T-cell (primary cell): ENCODE measurements at regions not wholly inside any gene's neighbourhood (a gene's known extent, or its start where the extent isn't known, plus 50 kb on each side); places are given as distances from the start of the nearest gene placed in this dataset.

Experiments used
- ATAC-seq, 4 experiments: fragments of 200-7000 bp in 3 of 4; fragments of 150-1000 bp in 1 of 4; cut with Tn5 transposase; replicated peaks in 1 of 4; 1 replicate in 3 of 4; 2 replicates in 1 of 4; pipeline ENCODE4 v1.10.0; 2021; ENCODE audit warnings: moderate library complexity in 3 of 4, mild to moderate bottlenecking in 2 of 4, moderate number of reproducible peaks in 1 of 4
- CTCF ChIA-PET, 2 donors: fragments of 300-600 bp; sonication (Branson Sonifier 250); formaldehyde crosslinking; loops; one replicate each; lab custom pipeline; 2022; ENCODE audit warnings: antibody characterized with exemption in 2 of 2; lab: Charles Lee
- POLR2A ChIA-PET, 2 donors: fragments of 300-600 bp; sonication (Branson Sonifier 250); formaldehyde crosslinking; loops; one replicate each; lab custom pipeline; 2022; ENCODE audit warnings: antibody characterized with exemption in 2 of 2; lab: Charles Lee
- DNase-seq, 35 experiments: peaks; one replicate each; pipeline versions ENCODE4 v3.0.0 to v3.0.0-alpha.2; 2013 to 2023
- H3K27ac ChIP-seq: one replicate; pipeline ENCODE4 v1.5.1; 2013; ENCODE audit warnings: low read length
- H3K27me3 ChIP-seq, 2 experiments: replicated peaks in 1 of 2; 1 replicate in 1 of 2; 2 replicates in 1 of 2; pipeline versions ENCODE4 v1.6.1 to v1.7.0; 2013; ENCODE audit warnings: low read length in 1 of 2, mixed read lengths in 1 of 2; ENCODE audit not compliant: control insufficient read depth in 2 of 2, insufficient read depth in 2 of 2; ENCODE audit errors: extremely low read depth in 1 of 2
- H3K36me3 ChIP-seq, 2 donors: 1 replicate in 1 of 2; 2 replicates in 1 of 2; pipeline versions ENCODE4 v1.6.1 to v1.7.0; 2013; ENCODE audit warnings: low read length in 1 of 2; ENCODE audit not compliant: control insufficient read depth in 2 of 2, insufficient read depth in 1 of 2; ENCODE audit errors: extremely low read depth in 1 of 2
- H3K4me1 ChIP-seq, 2 experiments: 1 replicate in 1 of 2; 2 replicates in 1 of 2; pipeline versions ENCODE4 v1.6.1 to v1.7.0; 2013; ENCODE audit warnings: low read length in 2 of 2, mixed read lengths in 1 of 2; ENCODE audit not compliant: insufficient read depth in 2 of 2, control insufficient read depth in 1 of 2; ENCODE audit errors: extremely low read depth in 1 of 2
- H3K4me3 ChIP-seq, 2 donors: 1 replicate in 1 of 2; 2 replicates in 1 of 2; pipeline versions ENCODE4 v1.5.1 to v1.7.0; 2013; ENCODE audit warnings: mild to moderate bottlenecking in 2 of 2, low read length in 1 of 2, moderate library complexity in 1 of 2; ENCODE audit not compliant: control insufficient read depth in 1 of 2; ENCODE audit errors: extremely low read depth in 1 of 2
- H3K9me3 ChIP-seq: 2 replicates; pipeline ENCODE4 v1.7.0; 2013
- H3K27ac Mint-ChIP-seq, 2 donors: one replicate each; pipeline ENCODE4 v1.8.0; 2020 to 2021; ENCODE audit warnings: mild to moderate bottlenecking in 2 of 2, mixed read lengths in 2 of 2
- H3K27me3 Mint-ChIP-seq, 2 donors: one replicate each; pipeline ENCODE4 v1.8.0; 2021 to 2022; ENCODE audit warnings: mixed read lengths in 2 of 2
- H3K36me3 Mint-ChIP-seq: one replicate; pipeline ENCODE4 v1.8.0; 2021; ENCODE audit warnings: mixed read lengths
- H3K4me1 Mint-ChIP-seq, 3 donors: one replicate each; pipeline ENCODE4 v1.8.0; 2020 to 2022; ENCODE audit warnings: mixed read lengths in 3 of 3, mild to moderate bottlenecking in 1 of 3
- H3K4me3 Mint-ChIP-seq, 3 donors: one replicate each; pipeline ENCODE4 v1.8.0; 2020 to 2022; ENCODE audit warnings: mild to moderate bottlenecking in 3 of 3, mixed read lengths in 3 of 3, moderate library complexity in 3 of 3
- H3K9me3 Mint-ChIP-seq, 3 donors: one replicate each; pipeline ENCODE4 v1.8.0; 2020 to 2022; ENCODE audit warnings: mixed read lengths in 3 of 3
- WGBS: methylation state at CpG from one replicate; pipeline ENCODE4 v1.1.5; 2013; ENCODE audit warnings: missing lambda C conversion rate; ENCODE audit not compliant: insufficient coverage; 5-methylcytosine and 5-hydroxymethylcytosine counted together

GRCh38 chr18:2053490-2054089, 517.7 kb downstream of the METTL4 start:
- H3K27ac Mint-ChIP-seq = no peak overlapping the region
- WGBS = no CpG with 5 or more reads among the region's 3 CpGs
- peaks cover 0 to 15% (median 7%) of the 10 kb centered on the region in 3 donors for H3K4me1 Mint-ChIP-seq
- H3K4me3 Mint-ChIP-seq = no peak overlapping the region
- ChIA-PET CTCF (interaction anchor here in 1 of 2 donors (0.7 kb wide), 1 partner anchor 84 kb away, joined by 7 read pairs; no protein-coding TSS in a partner anchor), POLR2A (no interaction called here)
- Histone ChIP-seq H3K36me3 (no peaks in the 10 kb centered on the region), H3K4me1 (peaks cover 0 to 14% of the 10 kb centered on the region in 2 experiments), H3K27me3 (peaks cover 0 to 3% of the 10 kb centered on the region in 2 experiments), H3K9me3 (no peaks in the 10 kb centered on the region), H3K4me3 (no peak overlapping the region), H3K27ac (no peak overlapping the region)
- ATAC-seq (no peak), DNase-seq (no peak)
- peaks cover 5 to 7% of the 10 kb centered on the region in 2 donors for H3K27me3 Mint-ChIP-seq
- H3K36me3 Mint-ChIP-seq = no peaks in the 10 kb centered on the region
- H3K9me3 Mint-ChIP-seq = no peaks in the 10 kb centered on the region

DNA sequence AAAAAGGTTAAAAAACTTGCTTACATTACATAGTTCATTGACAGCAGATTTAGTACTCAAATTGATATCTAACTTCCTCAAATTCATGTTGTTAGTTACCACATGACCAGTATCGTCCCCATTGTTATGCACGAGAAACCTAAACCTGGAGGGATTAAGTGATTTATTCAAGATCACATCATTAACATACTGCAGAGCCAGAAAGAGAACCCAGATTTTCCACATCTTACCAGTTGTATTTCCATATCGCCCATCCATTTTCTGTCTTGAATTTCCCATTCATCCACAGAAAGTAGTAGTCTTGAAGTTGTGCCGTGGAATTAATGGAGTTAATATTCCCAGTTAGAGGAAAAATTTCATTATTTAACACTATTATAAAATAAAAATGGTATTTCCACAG, 512.0 kb downstream of the METTL4 start:
- no peaks in the 10 kb centered on the region for H3K36me3 ChIP-seq
- no peaks in the 10 kb centered on the region for H3K27me3 ChIP-seq
- peaks cover 0 to 5% of the 10 kb centered on the region in 2 experiments for H3K4me1 ChIP-seq
- no peak overlapping the region for H3K27ac ChIP-seq
- no peak for ATAC-seq
- no peak overlapping the region for H3K27ac Mint-ChIP-seq
- H3K9me3 ChIP-seq = no peaks in the 10 kb centered on the region
- WGBS = no CpG with 5 or more reads among the region's 4 CpGs
- peaks cover 6 to 7% of the 10 kb centered on the region in 2 donors for H3K27me3 Mint-ChIP-seq
- DNase-seq = no peak
- ChIA-PET CTCF (no interaction called here), POLR2A (no interaction called here)
- no peaks in the 10 kb centered on the region for H3K4me1 Mint-ChIP-seq
- H3K4me3 Mint-ChIP-seq = no peak overlapping the region
- no peaks in the 10 kb centered on the region for H3K36me3 Mint-ChIP-seq
- H3K9me3 Mint-ChIP-seq = peaks cover 0 to 13% (median 10%) of the 10 kb centered on the region in 3 donors
- H3K4me3 ChIP-seq = no peak overlapping the region

- H3K9me3 Mint-ChIP-seq = peaks cover 2 to 13% (median 10%) of the 10 kb centered on the region in 3 donors
- no peak for ATAC-seq
- Histone ChIP-seq H3K9me3 (no peaks in the 10 kb centered on the region), H3K27me3 (no peaks in the 10 kb centered on the region), H3K36me3 (no peaks in the 10 kb centered on the region), H3K27ac (no peak overlapping the region), H3K4me3 (no peak overlapping the region), H3K4me1 (peaks cover 0 to 5% of the 10 kb centered on the region in 2 experiments)
- no peak overlapping the region for H3K4me3 Mint-ChIP-seq
- H3K36me3 Mint-ChIP-seq = no peaks in the 10 kb centered on the region
- H3K27me3 Mint-ChIP-seq = peaks cover 6 to 7% of the 10 kb centered on the region in 2 donors
- WGBS = no CpG with 5 or more reads among the region's 1 CpG
- POLR2A ChIA-PET = no interaction called here
- no peak for DNase-seq
- H3K4me1 Mint-ChIP-seq = no peaks in the 10 kb centered on the region
- CTCF ChIA-PET = interaction anchor here in 1 of 2 donors (1.0 kb wide), 1 partner anchor 46 kb away, joined by 3 read pairs; no protein-coding TSS in a partner anchor
- no peak overlapping the region for H3K27ac Mint-ChIP-seq
Measured at GRCh38 chr18:2060086-2060485, 511.2 kb downstream of the METTL4 start.

- Mint-ChIP-seq H3K4me1 (no peaks in the 10 kb centered on the region), H3K36me3 (no peaks in the 10 kb centered on the region), H3K4me3 (no peak overlapping the region), H3K27me3 (peaks cover 0 to 10% of the 10 kb centered on the region in 2 donors), H3K9me3 (no peaks in the 10 kb centered on the region), H3K27ac (no peak overlapping the region)
- ChIA-PET CTCF (no interaction called here), POLR2A (no interaction called here)
- H3K4me3 ChIP-seq = no peak overlapping the region
- DNase-seq = no peak
- H3K9me3 ChIP-seq = no peaks in the 10 kb centered on the region
- no peaks in the 10 kb centered on the region for H3K4me1 ChIP-seq
- no peak overlapping the region for H3K27ac ChIP-seq
- no peaks in the 10 kb centered on the region for H3K27me3 ChIP-seq
- no peak for ATAC-seq
- 70% methylated on average over 3 of the region's 4 CpGs for WGBS
- no peaks in the 10 kb centered on the region for H3K36me3 ChIP-seq
Measured at GRCh38 chr18:2070631-2071030, 500.7 kb downstream of the METTL4 start.

GRCh38 chr18:2075499-2075898, 495.8 kb downstream of the METTL4 start:
- H3K9me3 ChIP-seq = no peaks in the 10 kb centered on the region
- DNase-seq (no peak), ATAC-seq (no peak)
- no peaks in the 10 kb centered on the region for H3K4me1 ChIP-seq
- no peaks in the 10 kb centered on the region for H3K27me3 ChIP-seq
- H3K36me3 Mint-ChIP-seq = no peaks in the 10 kb centered on the region
- POLR2A ChIA-PET = no interaction called here
- H3K27ac ChIP-seq = no peak overlapping the region
- H3K4me3 Mint-ChIP-seq = no peak overlapping the region
- H3K27ac Mint-ChIP-seq = no peak overlapping the region
- 100% methylated on average over 1 of the region's 1 CpG for WGBS
- CTCF ChIA-PET = no interaction called here
- no peaks in the 10 kb centered on the region for H3K4me1 Mint-ChIP-seq
- no peaks in the 10 kb centered on the region for H3K36me3 ChIP-seq
- H3K4me3 ChIP-seq = no peak overlapping the region
- no peaks in the 10 kb centered on the region for H3K9me3 Mint-ChIP-seq
- peaks cover 0 to 9% of the 10 kb centered on the region in 2 donors for H3K27me3 Mint-ChIP-seq

DNA sequence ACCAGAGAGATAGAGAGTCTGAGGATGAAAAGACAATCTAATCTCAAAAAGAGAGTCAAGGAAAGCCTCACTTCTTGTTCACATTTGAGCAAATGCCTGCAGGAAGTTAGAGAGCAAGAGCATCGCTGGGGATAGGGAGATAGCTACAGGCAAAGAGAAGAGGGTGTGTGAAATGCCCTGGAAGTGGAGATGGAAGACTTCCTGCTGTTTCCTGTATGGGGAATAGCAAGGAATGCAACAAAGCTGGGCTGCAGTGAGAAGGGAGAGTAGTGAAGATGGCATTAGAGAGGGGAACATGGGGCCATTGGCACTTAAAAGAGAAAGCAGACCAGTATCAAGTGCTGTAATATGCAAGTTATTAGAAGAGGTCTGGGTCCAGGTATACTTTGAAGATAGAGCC, 488.6 kb downstream of the METTL4 start:
- H3K27me3 ChIP-seq = no peaks in the 10 kb centered on the region
- Mint-ChIP-seq H3K9me3 (no peaks in the 10 kb centered on the region), H3K4me3 (no peak overlapping the region), H3K4me1 (no peaks in the 10 kb centered on the region), H3K27me3 (no peaks in the 10 kb centered on the region), H3K27ac (no peak overlapping the region), H3K36me3 (no peaks in the 10 kb centered on the region)
- no peaks in the 10 kb centered on the region for H3K9me3 ChIP-seq
- no peaks in the 10 kb centered on the region for H3K4me1 ChIP-seq
- no peak for ATAC-seq
- no peak for DNase-seq
- H3K27ac ChIP-seq = no peak overlapping the region
- ChIA-PET CTCF (no interaction called here), POLR2A (interaction anchor here in 1 of 2 donors (0.7 kb wide), 1 partner anchor 46 kb away, joined by 3 read pairs; no protein-coding TSS in a partner anchor)
- H3K36me3 ChIP-seq = no peaks in the 10 kb centered on the region
- H3K4me3 ChIP-seq = no peak overlapping the region
- WGBS = 71% methylated on average over 1 of the region's 1 CpG
